GM23338 (cell line): ENCODE measurements at regions not wholly inside any gene's neighbourhood (a gene's known extent, or its start where the extent isn't known, plus 50 kb on each side); places are given as distances from the start of the nearest gene placed in this dataset.
A peak's percentile ranks its signal among the peaks of the same experiment; 100 is the strongest.

Experiments
- ATAC-seq: fragments of 200-7000 bp; cut with Tn5 transposase; 3 replicates; pipeline ENCODE4 v1.9.1; 2020
- DNase-seq: peaks from one replicate; pipeline ENCODE4 v3.0.0-alpha.2; 2015; ENCODE audit warnings: low spot score
- H2AFZ ChIP-seq: fragments of 200-600 bp; sonication (generic); 2 replicates; pipeline ENCODE4 v1.8.0; 2016; ENCODE audit warnings: antibody characterized with exemption, mild to moderate bottlenecking, moderate library complexity
- H3F3A ChIP-seq: fragments of 200-600 bp; sonication (generic); replicated peaks from 2 replicates; pipeline ENCODE4 v1.8.0; 2017; ENCODE audit warnings: antibody characterized with exemption, mixed run types, low read depth
- H3K27ac ChIP-seq: fragments of 200-600 bp; sonication (generic); 2 replicates; pipeline ENCODE4 v1.6.1; 2016; ENCODE audit warnings: low read depth
- H3K27me3 ChIP-seq: fragments of 200-600 bp; sonication (generic); 2 replicates; pipeline ENCODE4 v1.8.0; 2016; ENCODE audit warnings: mild to moderate bottlenecking, mixed run types, moderate library complexity; ENCODE audit not compliant: insufficient read depth
- H3K36me3 ChIP-seq: fragments of 200-600 bp; sonication (generic); 2 replicates; pipeline ENCODE4 v1.8.0; 2016; ENCODE audit warnings: mild to moderate bottlenecking; ENCODE audit not compliant: insufficient read depth
- H3K4me1 ChIP-seq: fragments of 200-600 bp; sonication (generic); 2 replicates; pipeline ENCODE4 v1.8.0; 2016; ENCODE audit warnings: mild to moderate bottlenecking, moderate library complexity; ENCODE audit not compliant: insufficient read depth
- H3K4me2 ChIP-seq: fragments of 200-600 bp; sonication (generic); 2 replicates; pipeline ENCODE4 v1.7.1; 2017; ENCODE audit warnings: mixed run types
- H3K4me3 ChIP-seq: fragments of 200-600 bp; sonication (generic); 2 replicates; pipeline ENCODE4 v1.6.1; 2016; ENCODE audit warnings: mixed run types
- H3K79me2 ChIP-seq: fragments of 200-600 bp; sonication (generic); replicated peaks from 2 replicates; pipeline ENCODE4 v1.8.0; 2017; ENCODE audit warnings: mild to moderate bottlenecking; ENCODE audit not compliant: insufficient read depth
- H3K9me2 ChIP-seq: fragments of 200-600 bp; sonication (generic); 2 replicates; pipeline ENCODE4 v1.8.0; 2017; ENCODE audit not compliant: insufficient read depth
- H4K20me1 ChIP-seq: fragments of 200-600 bp; sonication (generic); replicated peaks from 2 replicates; pipeline ENCODE4 v1.8.0; 2017; ENCODE audit warnings: mild to moderate bottlenecking; ENCODE audit not compliant: insufficient read depth
- H3K27ac Mint-ChIP-seq: 2 replicates; pipeline ENCODE4 v1.8.0; 2020; ENCODE audit warnings: inconsistent platforms, mild to moderate bottlenecking, moderate library complexity, mixed read lengths
- H3K27me3 Mint-ChIP-seq: 3 replicates; pipeline ENCODE4 v1.8.0; 2022; ENCODE audit warnings: low read depth, mild to moderate bottlenecking, moderate library complexity, mixed read lengths, inconsistent platforms; ENCODE audit not compliant: insufficient read depth, poor library complexity
- H3K36me3 Mint-ChIP-seq: 3 replicates; pipeline ENCODE4 v1.8.0; 2021; ENCODE audit warnings: low read depth, mild to moderate bottlenecking, inconsistent platforms, moderate library complexity, mixed read lengths
- H3K4me1 Mint-ChIP-seq: 3 replicates; pipeline ENCODE4 v1.8.0; 2020; ENCODE audit warnings: mild to moderate bottlenecking, inconsistent platforms, mixed read lengths
- H3K4me3 Mint-ChIP-seq: 3 replicates; pipeline ENCODE4 v1.8.0; 2021; ENCODE audit warnings: moderate library complexity, mild to moderate bottlenecking, inconsistent platforms, mixed read lengths
- H3K9me3 Mint-ChIP-seq: 3 replicates; pipeline ENCODE4 v1.8.0; 2020; ENCODE audit warnings: moderate library complexity, mild to moderate bottlenecking, inconsistent platforms, mixed read lengths
- CREB1 ChIP-seq: fragments of 250-450 bp; sonication (Bioruptor Pico); IDR thresholded peaks from 2 replicates; pipeline ENCODE4 v1.5.0; 2020; ENCODE audit warnings: low read depth, mild to moderate bottlenecking, moderate library complexity
- ETS1 ChIP-seq: IDR thresholded peaks from 2 replicates; pipeline ENCODE4 v1.6.1; 2016; ENCODE audit warnings: antibody characterized with exemption
- EZH2 ChIP-seq: fragments of 200-600 bp; sonication (generic); IDR thresholded peaks from one replicate; pipeline ENCODE4 v1.8.0; 2017; ENCODE audit warnings: antibody characterized with exemption, mild to moderate bottlenecking, low read depth; ENCODE audit not compliant: unreplicated experiment
- EZH2phosphoT487 ChIP-seq: fragments of 200-600 bp; sonication (generic); IDR thresholded peaks from one replicate; pipeline ENCODE4 v1.8.1; 2018; ENCODE audit warnings: antibody characterized with exemption; ENCODE audit not compliant: unreplicated experiment
- NANOG ChIP-seq: IDR thresholded peaks from 2 replicates; pipeline ENCODE4 v1.6.1; 2016; ENCODE audit warnings: antibody characterized with exemption, borderline replicate concordance
- STAT1 ChIP-seq: IDR thresholded peaks from one replicate; pipeline ENCODE4 v1.6.1; 2016; ENCODE audit warnings: antibody characterized with exemption; ENCODE audit not compliant: unreplicated experiment
- ZNF114 ChIP-seq: fragments of 250-450 bp; sonication (Bioruptor Pico); IDR thresholded peaks from 2 replicates; pipeline ENCODE4 v1.5.0; 2020; ENCODE audit warnings: mild to moderate bottlenecking, moderate library complexity
- ZNF331 ChIP-seq: fragments of 250-450 bp; sonication (Bioruptor Pico); IDR thresholded peaks from 2 replicates; pipeline ENCODE4 v1.5.0; 2020; ENCODE audit warnings: low read depth, mild to moderate bottlenecking, moderate library complexity
- TF ChIP-seq, protein P1 (sequence below), 2 experiments: fragments of 200-600 bp in 1 of 2; sonication (generic) in 1 of 2; conservative IDR thresholded peaks; 2 replicates each; pipeline versions ENCODE4 v1.5.1 to v1.6.1; 2016 to 2017; ENCODE audit warnings: antibody characterized with exemption in 2 of 2, low read depth in 2 of 2, mild to moderate bottlenecking in 2 of 2, moderate library complexity in 1 of 2
- TF ChIP-seq, protein P2 (sequence below): fragments of 250-450 bp; sonication (Bioruptor Pico); IDR thresholded peaks from 2 replicates; pipeline ENCODE4 v1.5.0; 2020; ENCODE audit warnings: mild to moderate bottlenecking, moderate library complexity

- Histone ChIP-seq H3K4me1 (no peaks in the 10 kb centered on the region), H3K27me3 (no peaks in the 10 kb centered on the region), H3K79me2 (no peaks in the 10 kb centered on the region), H4K20me1 (no peaks in the 10 kb centered on the region), H3K27ac (no peak overlapping the region), H3K9me2 (no peaks in the 10 kb centered on the region), H2AFZ (no peak overlapping the region), H3K4me3 (no peak overlapping the region), H3F3A (no peaks in the 10 kb centered on the region), H3K4me2 (no peak overlapping the region), H3K36me3 (no peaks in the 10 kb centered on the region)
- Mint-ChIP-seq H3K27ac (no peak overlapping the region), H3K4me1 (no peaks in the 10 kb centered on the region), H3K27me3 (no peaks in the 10 kb centered on the region), H3K36me3 (peaks cover 2% of the 10 kb centered on the region; the same call in 1 of the 3 replicates), H3K4me3 (no peak overlapping the region), H3K9me3 (peaks cover 12% of the 10 kb centered on the region)
- ATAC-seq (no peak), DNase-seq (peak; percentile 3)
- TF ChIP-seq ZNF114 = no peak
- TF ChIP-seq, protein P1, sequence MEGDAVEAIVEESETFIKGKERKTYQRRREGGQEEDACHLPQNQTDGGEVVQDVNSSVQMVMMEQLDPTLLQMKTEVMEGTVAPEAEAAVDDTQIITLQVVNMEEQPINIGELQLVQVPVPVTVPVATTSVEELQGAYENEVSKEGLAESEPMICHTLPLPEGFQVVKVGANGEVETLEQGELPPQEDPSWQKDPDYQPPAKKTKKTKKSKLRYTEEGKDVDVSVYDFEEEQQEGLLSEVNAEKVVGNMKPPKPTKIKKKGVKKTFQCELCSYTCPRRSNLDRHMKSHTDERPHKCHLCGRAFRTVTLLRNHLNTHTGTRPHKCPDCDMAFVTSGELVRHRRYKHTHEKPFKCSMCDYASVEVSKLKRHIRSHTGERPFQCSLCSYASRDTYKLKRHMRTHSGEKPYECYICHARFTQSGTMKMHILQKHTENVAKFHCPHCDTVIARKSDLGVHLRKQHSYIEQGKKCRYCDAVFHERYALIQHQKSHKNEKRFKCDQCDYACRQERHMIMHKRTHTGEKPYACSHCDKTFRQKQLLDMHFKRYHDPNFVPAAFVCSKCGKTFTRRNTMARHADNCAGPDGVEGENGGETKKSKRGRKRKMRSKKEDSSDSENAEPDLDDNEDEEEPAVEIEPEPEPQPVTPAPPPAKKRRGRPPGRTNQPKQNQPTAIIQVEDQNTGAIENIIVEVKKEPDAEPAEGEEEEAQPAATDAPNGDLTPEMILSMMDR (conservative IDR thresholded peaks at IDR 0.05; ENCODE audit: low read depth in 2 of 2) = no peak
These were observed 154.7 kb downstream of the BARX2 start for GRCh38 chr11:129530154-129530895.

GRCh38 chr11:129533395-129533794 lies 157.7 kb downstream of the BARX2 start:
- H3K27me3 Mint-ChIP-seq = no peaks in the 10 kb centered on the region
- no peak overlapping the region for H3K27ac Mint-ChIP-seq
- H3K36me3 Mint-ChIP-seq = peaks cover 9% of the 10 kb centered on the region; the same call in 2 of the 3 replicates
- TF ChIP-seq EZH2phosphoT487 (no peak), CREB1 (CRISPR knock-in tag) (no peak), NANOG (no peak), ETS1 (no peak), STAT1 (no peak), EZH2 (no peak), ZNF114 (no peak), ZNF331 (no peak)
- TF ChIP-seq, protein P2, sequence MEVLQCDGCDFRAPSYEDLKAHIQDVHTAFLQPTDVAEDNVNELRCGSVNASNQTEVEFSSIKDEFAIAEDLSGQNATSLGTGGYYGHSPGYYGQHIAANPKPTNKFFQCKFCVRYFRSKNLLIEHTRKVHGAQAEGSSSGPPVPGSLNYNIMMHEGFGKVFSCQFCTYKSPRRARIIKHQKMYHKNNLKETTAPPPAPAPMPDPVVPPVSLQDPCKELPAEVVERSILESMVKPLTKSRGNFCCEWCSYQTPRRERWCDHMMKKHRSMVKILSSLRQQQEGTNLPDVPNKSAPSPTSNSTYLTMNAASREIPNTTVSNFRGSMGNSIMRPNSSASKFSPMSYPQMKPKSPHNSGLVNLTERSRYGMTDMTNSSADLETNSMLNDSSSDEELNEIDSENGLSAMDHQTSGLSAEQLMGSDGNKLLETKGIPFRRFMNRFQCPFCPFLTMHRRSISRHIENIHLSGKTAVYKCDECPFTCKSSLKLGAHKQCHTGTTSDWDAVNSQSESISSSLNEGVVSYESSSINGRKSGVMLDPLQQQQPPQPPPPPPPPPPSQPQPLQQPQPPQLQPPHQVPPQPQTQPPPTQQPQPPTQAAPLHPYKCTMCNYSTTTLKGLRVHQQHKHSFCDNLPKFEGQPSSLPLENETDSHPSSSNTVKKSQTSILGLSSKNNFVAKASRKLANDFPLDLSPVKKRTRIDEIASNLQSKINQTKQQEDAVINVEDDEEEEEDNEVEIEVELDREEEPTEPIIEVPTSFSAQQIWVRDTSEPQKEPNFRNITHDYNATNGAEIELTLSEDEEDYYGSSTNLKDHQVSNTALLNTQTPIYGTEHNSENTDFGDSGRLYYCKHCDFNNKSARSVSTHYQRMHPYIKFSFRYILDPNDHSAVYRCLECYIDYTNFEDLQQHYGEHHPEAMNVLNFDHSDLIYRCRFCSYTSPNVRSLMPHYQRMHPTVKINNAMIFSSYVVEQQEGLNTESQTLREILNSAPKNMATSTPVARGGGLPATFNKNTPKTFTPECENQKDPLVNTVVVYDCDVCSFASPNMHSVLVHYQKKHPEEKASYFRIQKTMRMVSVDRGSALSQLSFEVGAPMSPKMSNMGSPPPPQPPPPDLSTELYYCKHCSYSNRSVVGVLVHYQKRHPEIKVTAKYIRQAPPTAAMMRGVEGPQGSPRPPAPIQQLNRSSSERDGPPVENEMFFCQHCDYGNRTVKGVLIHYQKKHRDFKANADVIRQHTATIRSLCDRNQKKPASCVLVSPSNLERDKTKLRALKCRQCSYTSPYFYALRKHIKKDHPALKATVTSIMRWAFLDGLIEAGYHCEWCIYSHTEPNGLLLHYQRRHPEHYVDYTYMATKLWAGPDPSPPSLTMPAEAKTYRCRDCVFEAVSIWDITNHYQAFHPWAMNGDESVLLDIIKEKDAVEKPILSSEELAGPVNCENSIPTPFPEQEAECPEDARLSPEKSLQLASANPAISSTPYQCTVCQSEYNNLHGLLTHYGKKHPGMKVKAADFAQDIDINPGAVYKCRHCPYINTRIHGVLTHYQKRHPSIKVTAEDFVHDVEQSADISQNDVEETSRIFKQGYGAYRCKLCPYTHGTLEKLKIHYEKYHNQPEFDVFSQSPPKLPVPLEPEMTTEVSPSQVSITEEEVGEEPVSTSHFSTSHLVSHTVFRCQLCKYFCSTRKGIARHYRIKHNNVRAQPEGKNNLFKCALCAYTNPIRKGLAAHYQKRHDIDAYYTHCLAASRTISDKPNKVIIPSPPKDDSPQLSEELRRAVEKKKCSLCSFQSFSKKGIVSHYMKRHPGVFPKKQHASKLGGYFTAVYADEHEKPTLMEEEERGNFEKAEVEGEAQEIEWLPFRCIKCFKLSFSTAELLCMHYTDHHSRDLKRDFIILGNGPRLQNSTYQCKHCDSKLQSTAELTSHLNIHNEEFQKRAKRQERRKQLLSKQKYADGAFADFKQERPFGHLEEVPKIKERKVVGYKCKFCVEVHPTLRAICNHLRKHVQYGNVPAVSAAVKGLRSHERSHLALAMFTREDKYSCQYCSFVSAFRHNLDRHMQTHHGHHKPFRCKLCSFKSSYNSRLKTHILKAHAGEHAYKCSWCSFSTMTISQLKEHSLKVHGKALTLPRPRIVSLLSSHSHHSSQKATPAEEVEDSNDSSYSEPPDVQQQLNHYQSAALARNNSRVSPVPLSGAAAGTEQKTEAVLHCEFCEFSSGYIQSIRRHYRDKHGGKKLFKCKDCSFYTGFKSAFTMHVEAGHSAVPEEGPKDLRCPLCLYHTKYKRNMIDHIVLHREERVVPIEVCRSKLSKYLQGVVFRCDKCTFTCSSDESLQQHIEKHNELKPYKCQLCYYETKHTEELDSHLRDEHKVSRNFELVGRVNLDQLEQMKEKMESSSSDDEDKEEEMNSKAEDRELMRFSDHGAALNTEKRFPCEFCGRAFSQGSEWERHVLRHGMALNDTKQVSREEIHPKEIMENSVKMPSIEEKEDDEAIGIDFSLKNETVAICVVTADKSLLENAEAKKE (CRISPR knock-in tag) = no peak
- TF ChIP-seq, protein P1 (conservative IDR thresholded peaks at IDR 0.05; ENCODE audit: low read depth in 2 of 2) = no peak

More at GRCh38 chr11:129533395-129533794, 157.7 kb downstream of the BARX2 start:
- H3K4me1 ChIP-seq = no peaks in the 10 kb centered on the region
- H3K4me1 Mint-ChIP-seq = no peaks in the 10 kb centered on the region
- H3K9me2 ChIP-seq = no peaks in the 10 kb centered on the region
- no peak overlapping the region for H3K4me3 ChIP-seq
- no peaks in the 10 kb centered on the region for H3K27me3 ChIP-seq
- H3K36me3 ChIP-seq = no peaks in the 10 kb centered on the region
- H3F3A ChIP-seq = no peaks in the 10 kb centered on the region
- H2AFZ ChIP-seq = no peak overlapping the region
- ATAC-seq = no peak
- H3K27ac ChIP-seq = no peak overlapping the region
- no peak overlapping the region for H3K4me2 ChIP-seq
- no peaks in the 10 kb centered on the region for H3K79me2 ChIP-seq
- no peaks in the 10 kb centered on the region for H4K20me1 ChIP-seq
- H3K9me3 Mint-ChIP-seq = peaks cover 25% of the 10 kb centered on the region
- no peak overlapping the region for H3K4me3 Mint-ChIP-seq
- DNase-seq = no peak
